Activated CD8-positive, alpha-beta memory T cell treated with anti-CD3 and anti-CD28 coated beads, Interleukin-2, amount 50 U/mL, for 4 hours (primary cell): ENCODE measurements at regions not wholly inside any gene's neighbourhood (a gene's known extent, or its start where the extent isn't known, plus 50 kb on each side); places are given as distances from the start of the nearest gene placed in this dataset.

Experiments
- DNase-seq: peaks from one replicate; pipeline ENCODE4 v3.0.0-alpha.2; 2020

DNA sequence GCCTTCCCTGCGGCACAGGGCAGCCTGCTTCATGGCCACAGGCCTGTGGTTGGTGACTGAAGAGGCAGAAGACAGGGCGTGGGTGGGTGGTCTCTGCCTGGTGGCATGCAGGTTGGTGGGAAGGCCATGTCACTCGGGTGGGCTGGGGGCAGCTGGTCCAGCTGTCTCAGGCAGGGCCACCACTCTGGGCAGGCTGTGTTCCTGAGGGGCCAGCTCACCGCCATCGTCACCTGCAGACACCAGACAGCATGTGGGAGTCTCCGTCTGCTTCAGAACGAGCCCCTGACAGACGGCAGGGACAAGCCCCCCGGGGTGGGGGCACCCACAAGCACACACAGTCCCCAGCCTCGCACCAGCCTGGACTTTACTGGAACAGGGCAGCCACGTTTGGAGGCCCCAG is 750.1 kb downstream of the BRD1 start:
- DNase-seq: no peak

DNA sequence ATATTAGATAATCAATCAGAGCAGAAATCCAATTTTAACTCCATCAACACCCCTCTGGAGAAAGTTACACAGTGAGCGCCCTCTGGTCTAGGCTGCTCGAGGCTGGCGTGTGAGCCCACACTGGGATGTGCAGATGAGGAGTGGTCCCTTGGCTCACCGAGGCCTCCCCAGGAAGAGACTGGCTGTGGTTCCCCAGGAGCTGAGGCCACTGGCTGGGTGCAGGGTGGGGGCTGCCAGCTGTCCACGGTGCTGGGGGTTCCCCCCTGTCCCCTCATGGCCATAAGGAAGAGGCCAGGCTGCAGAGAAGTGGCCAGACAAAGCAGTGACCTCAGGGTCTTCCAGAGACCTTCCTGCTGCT is 750.7 kb downstream of the BRD1 start:
- no peak for DNase-seq

DNA sequence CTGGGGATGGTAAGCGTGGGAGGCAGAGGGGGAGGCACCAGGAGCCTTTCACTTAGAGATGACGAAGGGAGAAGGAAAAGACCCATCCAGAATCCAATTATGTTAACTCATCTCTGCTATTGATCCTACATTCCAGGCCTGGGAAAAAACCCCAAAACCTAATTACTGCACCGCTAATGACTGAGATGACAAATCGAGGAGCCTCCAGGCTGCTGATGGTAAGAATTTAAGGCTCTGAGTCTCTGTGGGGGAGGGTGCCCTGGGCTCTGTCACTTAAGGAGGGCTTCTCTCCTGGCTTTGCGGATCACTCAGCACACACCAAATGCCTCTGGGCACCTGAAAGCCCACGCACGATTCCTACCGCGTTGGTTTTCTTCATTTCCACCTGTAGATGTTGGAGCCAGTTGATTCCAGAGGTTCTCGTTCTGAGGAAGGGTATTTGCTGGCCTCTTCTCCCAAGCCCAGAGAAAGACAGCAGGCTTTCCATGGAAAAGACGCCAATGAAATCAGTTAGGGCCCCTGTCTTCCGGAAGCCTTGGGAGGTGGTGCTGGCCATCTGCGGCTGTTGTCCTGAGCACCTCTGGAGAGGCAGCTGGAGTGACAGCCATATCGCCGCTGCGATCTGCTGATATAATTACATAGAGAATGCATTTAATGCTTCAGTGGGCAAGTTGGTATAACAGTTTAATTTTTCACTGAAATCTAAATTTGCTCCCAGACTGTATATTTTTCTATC is 751.2 kb downstream of the BRD1 start:
- DNase-seq: no peak

DNA sequence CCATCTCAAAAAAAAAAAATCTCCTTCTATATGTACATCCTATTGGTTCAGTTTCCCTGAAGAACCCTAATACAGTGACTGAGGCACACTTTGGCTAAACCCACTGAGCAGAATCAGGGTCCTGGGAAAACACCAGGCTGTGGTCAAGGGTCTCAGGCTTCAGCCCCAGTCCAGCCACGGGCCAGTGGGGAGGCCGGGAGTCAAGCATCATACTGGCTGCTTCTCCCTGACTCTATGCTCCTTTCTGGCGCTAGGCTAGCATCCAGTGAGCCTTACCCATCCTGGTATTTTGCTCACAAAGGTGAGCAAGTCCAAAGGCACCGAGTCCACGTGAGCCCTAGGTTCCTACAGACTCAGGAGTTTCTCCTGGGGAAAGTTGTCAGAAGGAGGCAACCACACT is 752.5 kb downstream of the BRD1 start:
- no peak for DNase-seq

DNA sequence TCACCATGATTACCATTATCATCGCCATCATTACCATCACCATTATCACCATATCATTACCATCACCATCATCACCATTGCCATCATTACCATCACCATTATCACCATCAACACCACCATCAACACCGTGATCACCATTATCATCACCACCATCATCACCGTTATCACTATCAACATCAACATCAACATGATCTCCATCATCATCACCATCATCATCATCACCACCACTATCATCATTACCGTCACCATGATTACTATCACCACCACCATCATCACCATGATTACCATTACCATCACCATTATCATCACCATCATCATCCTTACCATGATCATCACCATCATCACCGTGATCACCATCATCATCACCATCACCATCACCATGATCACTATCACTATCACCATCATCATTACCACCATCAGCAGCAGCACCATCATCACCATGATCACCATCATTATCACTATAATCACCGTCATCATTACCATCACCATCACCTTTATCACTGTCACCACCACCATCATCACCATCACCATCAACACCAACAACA is 753.7 kb downstream of the BRD1 start:
- DNase-seq: no peak

DNA sequence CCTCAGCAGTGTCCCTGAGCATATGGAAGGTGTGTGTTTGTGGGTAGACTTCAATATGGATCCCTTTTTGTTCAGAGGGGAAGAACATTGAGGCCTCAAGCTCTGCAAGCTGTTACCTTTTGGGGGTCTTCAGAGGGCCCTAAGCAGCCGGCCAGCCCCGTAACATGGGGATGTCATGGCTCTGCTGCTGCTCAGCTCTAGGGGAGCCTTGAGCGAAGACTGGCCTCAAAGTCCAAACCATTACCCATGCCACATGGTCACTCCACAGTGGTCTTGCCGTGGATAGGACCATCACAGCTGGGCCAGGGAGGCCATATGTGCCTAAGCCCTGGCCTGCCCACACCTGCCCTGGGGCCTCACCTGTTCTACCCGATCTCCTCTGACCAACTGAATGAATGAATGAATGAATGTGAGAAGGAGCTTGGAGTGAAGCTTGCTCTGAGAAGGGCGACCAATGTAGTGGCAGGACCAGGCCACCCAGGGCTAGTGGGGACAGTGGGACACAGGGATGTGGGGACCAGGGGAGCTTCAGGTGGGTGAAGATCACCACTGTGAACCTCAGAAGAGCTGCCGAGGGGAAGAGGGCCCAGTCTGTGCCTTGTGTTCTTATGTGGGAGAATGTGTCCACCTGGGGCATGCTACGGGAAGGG is 754.6 kb downstream of the BRD1 start:
- DNase-seq: no peak

DNA sequence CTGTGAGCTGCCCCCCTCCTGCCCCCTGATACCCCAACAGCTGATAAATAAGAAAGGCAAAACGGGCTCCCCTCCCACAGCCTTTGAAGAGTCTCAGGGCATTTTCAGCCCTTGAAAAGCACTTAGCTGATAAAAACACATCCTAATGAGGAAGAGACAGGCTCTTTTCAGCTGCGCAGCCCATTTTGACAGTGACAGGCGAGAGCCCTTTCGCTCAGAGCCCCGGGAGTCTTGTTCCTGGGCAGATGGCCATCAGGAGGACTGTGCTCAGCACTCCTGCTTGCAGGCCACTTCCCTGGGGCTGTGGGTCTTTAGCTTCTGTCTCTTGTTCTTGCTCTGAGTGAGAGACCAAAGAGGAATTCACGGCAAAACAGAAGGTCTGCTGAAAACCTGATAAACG is 757.2 kb downstream of the BRD1 start:
- no peak for DNase-seq

DNA sequence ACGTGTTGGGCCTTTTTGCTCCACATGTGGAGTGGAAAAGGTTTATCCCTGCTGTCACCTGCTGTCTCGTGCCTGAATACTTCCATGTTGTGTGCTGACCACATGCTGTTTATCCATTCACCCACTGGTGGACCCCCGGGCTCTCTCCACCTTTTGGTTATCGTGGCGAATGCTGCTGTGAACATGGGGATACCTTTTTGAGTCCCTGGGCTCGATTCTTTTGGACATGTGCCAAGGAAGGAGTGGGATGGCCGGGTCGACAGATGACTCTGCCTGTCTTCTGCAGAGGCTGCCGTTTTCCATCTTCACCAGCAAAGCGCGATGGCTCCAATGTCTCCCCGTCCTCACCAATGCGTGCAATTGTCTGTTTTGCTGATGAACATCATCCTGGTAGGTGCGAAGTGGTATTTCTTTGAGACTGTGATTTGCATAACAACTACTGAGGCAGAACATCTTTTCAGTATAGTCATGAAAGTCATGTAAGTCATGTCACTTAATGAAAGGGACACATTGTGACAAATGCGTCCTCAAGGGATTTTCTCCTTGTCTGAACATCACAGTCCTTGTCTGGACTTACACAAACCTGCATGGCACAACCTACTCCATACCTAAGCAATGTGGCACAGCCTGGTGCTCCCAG is 758.7 kb downstream of the BRD1 start:
- no peak for DNase-seq

DNA sequence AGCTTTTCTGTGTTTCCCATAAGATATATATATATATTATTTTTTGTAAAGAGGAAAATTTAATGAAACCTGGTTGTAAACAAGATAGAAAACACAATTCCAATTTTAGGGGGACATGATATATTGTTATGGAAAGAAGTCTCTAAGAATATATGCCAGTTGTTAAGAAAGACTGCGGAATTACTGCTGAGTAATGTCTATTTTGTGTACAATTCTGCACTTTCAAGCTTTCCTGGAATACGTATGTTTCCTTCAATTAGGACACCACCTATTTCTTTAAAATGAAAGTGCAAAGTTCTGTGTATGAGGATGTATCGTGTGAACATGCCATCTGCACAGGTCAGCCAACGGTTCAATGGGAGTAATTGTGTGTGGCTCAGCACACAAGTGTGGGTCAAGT is 760.2 kb downstream of the BRD1 start:
- DNase-seq: no peak

DNA sequence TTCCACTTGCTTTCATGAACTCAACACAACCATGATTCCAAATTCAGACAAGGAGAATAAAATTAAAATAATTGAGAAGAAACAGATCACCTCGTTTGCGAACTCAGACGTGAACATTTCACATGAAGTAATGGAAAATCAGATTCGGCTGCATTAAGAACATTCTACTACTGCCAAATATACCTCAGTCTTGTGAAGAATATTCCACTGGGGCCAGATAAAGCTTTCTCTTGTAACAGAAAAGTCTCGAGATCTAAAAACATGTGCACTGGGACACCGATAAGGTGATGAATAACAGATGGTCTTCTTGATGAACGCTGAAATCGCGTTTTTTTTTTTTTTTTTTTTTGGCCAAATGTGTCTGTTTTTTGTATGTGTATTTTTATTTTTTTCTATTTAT is 761.1 kb downstream of the BRD1 start:
- DNase-seq: no peak

DNA sequence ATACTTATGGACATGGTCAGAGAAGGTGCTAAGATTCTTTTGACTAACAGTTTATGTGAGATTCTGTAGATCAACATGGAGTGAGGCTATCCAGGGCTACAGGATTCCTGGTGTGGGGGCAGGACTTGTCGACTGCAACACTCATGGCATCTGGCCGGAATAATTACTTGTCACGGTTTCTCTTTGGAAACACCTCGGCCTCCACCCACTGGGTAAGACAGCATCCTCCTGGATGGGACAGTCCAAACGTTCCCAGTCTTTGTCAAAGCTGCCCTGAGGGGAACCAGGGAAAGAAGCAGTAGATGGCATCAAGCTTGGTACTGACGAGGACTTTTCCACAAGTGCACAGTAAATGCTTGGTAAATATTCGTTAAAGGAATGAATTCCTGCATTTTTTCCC is 762.8 kb downstream of the BRD1 start:
- DNase-seq: no peak

DNA sequence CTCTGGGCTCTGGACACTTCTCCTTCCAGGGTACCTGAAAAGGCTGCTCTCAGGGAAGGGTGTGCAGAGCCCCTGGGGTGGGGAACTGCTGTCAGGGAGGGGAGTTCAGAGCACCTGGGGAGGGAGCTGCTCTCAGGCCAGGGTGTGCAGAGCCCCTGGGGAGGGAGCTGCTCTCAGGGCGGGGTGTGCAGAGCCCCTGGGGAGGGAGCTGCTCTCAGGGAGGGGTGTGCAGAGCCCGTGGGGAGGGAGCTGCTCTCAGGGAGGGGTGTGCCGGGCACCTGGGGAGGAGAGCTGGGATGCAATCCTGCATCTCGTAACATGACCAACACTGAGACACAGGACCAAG is 764.2 kb downstream of the BRD1 start:
- DNase-seq: no peak

DNA sequence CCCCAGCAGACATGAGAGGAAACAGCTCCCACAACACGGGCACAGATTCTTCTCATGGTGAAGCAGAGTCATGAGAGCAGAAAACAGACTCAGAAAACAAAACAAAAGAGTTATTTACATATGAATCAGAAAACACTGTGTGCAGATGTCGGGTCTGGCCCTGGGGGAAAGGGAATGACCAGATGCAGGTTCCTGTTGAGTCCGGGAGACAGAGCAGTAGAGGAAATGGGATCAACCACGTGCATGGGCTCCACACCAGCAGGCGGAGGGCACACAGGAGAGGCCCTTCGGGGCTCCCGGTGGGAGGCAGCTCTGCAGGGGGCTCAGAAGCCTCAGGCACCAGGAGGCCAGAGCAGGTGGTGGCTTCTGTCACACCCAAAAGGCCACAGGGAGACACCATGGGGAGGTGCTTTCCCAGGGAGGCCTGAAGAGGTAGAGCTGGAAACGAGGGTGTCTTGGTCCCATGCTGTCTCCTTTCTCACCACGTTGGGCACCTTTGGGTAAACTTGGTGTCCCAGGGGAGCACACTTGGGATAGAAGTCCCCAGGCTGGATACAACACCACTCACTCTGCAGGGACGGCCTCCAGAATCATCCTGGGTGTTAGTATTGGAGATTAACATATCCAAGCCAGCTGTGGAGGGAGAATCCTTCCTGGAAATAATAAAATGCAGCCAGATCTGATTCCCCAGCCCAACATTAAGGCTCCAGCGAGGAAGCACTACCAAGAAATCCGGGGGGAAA is 764.7 kb downstream of the BRD1 start:
- no peak for DNase-seq

DNA sequence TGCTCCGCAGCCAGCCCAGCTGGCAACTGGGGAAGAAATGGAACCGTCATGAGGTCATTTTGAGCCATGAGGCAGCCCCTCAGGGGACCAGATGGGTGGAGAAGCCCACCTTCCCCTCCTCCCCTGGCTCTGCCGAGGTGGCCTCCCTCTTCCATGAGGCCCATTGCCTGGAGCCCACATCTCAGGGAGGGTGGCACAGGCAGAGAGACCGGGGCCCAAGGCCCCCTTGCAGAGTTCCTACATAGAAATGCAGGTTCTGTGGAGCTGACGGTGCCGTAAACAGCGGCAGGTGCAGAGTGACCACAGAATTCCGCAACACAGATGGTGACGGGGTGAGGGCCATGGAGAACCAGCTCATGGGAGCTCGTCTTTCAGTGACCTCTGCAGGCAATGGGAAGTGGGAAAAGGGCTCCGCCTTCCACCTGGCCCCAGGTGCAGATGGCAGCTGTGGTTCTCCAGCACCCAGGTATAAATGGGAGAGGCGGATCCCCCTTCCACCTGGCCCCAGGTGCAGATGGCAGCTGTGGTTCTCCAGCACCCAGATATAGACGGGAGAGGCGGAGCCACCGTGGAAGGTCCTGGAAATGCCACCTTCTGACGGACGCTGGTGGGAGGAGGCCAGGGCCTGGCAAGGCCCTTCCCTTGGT is 765.4 kb downstream of the BRD1 start:
- no peak for DNase-seq

DNA sequence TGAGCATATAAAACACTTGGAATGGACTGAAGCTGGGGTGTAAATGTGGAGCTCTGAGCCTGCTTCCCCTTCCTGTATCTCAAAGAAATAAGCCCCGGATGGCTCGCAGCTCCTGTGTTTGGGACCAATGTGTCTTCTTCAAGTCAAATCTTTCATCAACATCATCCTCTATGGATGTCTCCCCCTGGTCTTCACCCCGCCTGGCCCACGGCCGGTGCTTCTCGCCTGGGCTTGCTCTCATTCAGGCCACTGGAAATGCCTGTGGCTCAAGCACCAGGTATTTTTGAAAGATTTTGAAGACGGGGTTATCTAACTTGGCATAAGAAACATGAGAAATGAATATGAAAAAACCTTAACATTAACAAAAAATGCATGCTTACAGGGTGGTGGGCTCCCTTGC is 769.8 kb downstream of the BRD1 start:
- DNase-seq: no peak

DNA sequence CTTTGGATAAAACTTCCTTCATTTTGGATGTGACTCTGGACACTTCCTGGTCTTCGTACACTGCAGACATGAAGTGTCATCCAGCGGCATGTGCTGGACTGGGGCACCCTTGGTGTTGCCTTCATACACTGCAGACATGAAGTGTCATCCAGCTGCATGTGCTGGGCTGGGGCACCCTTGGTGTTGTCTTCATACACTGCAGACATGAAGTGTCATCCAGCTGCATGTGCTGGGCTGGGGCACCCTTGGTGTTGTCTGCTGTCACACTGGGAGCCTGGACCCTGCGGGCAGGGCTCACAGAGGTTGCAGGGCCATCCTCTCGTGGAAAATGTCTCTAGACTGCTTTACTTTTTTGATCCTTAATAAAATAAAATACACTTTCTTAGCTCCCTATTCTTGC is 771.4 kb downstream of the BRD1 start:
- no peak for DNase-seq

DNA sequence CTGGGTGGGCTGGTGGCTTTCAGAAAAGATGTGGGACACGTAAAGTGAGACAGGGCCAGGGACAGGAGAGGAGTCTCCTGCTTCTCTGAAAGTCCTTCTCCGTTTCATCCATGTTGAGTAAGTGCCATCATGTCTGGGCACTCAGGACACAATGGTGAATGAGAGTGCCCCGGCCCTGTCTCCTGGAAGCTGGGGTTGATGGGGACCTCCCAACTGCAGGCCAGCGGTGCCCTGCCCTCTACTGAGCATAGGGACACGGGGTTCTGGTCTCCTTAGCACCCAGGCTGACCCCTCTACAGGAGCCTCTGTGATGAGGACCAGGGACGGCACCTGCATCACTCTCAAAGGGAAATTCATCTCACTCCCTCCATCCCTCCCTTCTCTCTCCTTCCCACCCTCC is 772.3 kb downstream of the BRD1 start:
- no peak for DNase-seq

DNA sequence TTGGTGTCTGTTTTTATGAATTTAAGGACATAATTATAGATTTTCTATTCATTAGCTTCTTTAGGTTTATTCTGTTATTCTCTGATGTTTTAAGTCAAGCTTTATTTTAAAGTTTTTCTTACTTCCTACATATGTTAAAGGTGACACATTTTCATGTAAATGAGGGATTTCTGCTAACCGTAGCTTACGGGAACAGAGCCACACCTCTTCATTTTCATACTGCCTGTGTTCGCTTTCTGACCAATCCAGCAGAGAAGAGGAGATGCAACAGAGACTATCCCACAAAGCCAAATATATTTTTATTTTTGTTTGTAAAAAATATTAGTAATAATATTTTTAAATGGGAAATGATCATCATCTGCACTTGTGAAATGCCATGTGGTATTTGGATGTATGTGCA is 774.1 kb downstream of the BRD1 start:
- DNase-seq: no peak

DNA sequence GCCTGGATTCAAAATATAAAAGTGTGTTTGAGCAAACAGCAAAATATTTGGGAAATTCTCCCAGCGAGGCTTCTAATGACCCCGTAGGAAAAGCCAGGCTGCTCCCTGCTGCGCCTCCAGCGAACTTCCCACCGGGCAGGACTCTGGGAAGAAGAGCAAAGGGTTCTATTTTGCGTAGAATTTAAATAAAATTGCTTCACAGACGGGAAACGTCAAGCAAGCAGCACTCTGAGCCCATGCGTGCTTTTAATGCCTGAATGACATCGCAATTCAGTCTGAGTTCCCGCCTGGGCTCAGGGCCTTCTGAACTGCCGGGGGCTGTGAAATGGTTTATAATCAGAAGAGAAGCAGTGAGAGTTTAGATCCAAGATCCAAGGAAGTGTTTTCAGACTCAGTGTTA is 775.1 kb downstream of the BRD1 start:
- no peak for DNase-seq

DNA sequence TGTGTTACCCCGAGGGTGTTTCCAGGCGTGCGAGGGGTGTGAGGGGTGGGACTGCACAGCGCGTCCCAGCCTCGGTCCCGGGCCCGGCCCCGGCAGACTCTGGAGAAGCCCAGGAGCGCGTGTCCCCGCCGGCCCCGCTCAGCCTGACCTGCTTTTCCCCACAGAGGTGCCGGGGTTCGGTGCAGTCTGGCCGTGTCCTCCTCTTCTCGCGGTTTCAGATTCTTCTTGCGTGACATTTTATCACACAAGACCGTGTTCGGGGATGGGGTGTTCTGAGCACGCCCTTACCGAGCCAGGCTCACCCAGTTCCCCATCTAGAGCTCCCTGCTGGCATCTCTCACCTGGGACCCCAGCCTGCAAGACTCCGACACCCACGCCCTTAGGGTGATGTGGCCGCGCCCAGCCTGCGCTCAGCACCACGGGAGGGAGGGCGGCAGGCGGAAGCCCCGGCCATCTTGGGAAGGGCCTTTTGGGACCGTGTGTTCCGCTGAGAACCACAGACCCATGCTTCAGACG is 775.6 kb downstream of the BRD1 start:
- peak; percentile 63 for DNase-seq

DNA sequence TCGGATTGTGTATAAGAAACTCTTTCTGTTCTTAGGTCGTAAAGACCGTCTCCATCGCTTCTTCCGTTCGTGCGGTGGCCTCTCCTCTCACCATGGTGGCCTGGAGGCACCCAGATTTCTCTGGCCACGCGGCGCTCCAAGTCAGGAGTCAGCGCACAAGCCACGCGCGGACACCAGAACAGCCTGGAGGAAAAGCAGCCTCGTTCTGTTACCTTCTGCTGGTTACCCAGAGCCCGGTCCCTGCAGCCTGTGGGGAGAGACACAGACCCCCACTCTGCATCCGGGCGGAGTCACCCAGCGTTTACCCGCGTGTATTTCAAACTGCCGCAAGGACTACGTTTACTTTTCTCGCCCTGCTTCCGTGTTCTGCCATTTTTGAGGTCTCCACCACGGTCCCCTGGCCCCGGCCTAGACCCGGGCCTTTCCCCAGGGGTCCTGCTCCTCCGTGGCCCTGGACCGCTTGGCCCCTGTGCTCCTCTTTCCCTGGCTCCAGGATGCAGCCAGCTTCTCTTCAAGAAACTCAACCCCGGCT is 776.1 kb downstream of the BRD1 start:
- DNase-seq: no peak

DNA sequence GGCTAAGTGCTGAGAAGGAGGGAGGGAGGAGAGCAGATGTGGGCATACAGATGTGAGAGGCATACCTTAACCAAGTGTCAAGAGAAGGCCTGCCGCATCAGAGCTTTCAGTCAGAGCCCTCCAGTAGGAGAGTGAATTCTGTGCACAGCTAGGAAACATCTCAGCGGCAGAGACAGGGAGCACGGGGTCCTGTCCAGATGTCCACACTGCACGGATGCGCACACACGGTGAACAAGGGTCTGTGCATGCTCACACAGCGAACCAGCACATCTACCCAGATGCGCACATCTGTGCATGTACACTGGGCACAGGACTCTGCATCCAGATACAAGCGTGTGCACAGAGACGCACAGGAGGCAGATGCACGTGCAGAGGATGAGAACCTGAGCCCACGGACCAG is 778.0 kb downstream of the BRD1 start:
- DNase-seq: no peak

DNA sequence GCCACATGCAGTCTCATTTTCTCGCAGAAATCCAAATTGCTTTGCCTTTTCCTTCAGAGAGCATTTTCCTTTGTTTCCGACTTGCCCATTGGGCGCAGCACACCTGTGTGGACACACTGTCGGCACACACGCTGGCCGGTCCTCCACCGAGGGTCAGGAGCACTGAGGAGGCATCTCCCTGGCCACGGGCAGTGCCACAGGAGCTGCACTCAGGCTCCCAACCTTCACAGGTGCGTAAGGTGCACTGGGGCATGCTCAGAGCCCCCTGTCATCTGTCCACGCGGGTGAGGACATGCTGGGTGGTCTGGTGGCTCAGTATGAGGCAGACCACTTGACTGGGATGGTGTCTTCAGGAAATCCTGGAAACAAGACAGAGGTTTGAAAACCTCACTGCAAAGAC is 779.1 kb downstream of the BRD1 start:
- no peak for DNase-seq
